GM12892 (cell line): ENCODE measurements at regions not wholly inside any gene's neighbourhood (a gene's known extent, or its start where the extent isn't known, plus 50 kb on each side); places are given as distances from the start of the nearest gene placed in this dataset.

Source experiments
- POLR2A ChIP-seq: IDR thresholded peaks from 2 replicates; pipeline ENCODE4 v1.6.1; 2011; ENCODE audit warnings: low read depth, low read length, control low read depth
- POLR2AphosphoS5 ChIP-seq: IDR thresholded peaks from 2 replicates; pipeline ENCODE4 v1.6.1; 2011; ENCODE audit warnings: low read depth, low read length, control low read depth

- TF ChIP-seq POLR2A (no peak), POLR2AphosphoS5 (no peak)
These were observed 124.4 kb upstream of the RALGAPA2 start for GRCh38 chr20:20836836-20837235.
